ENCODE measurements at regions not wholly inside any gene's neighbourhood (a gene's known extent, or its start where the extent isn't known, plus 50 kb on each side); places are given as distances from the start of the nearest gene placed in this dataset.

GRCh38 chr9:31302620-31303418, 1081.6 kb upstream of the ACO1 start:
- TF ChIP-seq CTCF (IDR thresholded peaks at IDR 0.05; ENCODE audit: low read depth, low read length, poor library complexity, severe bottlenecking): no peak
- no peak for TF ChIP-seq EZH2phosphoT487 (IDR thresholded peaks at IDR 0.05; ENCODE audit: borderline replicate concordance, low read length)
- no peak overlapping the region for H3K4me2 ChIP-seq (ENCODE audit: low read length)
- no peaks in the 10 kb centered on the region for H3F3A ChIP-seq (ENCODE audit: control insufficient read depth, insufficient read depth)
- no peaks in the 10 kb centered on the region for H3K4me1 ChIP-seq (ENCODE audit: control insufficient read depth, low read length)
- no peak overlapping the region for H3K4me3 ChIP-seq (ENCODE audit: low read length)
- H3K27ac ChIP-seq (ENCODE audit: low read depth, low read length): no peak overlapping the region
- H3K27me3 ChIP-seq (ENCODE audit: control insufficient read depth, low read length): no peaks in the 10 kb centered on the region
- no peaks in the 10 kb centered on the region for H3K9me3 ChIP-seq (ENCODE audit: control insufficient read depth, insufficient read depth, low read length)
- no peaks in the 10 kb centered on the region for H3K9me2 ChIP-seq (replicated peaks; ENCODE audit: control insufficient read depth, low read length)
- no peaks in the 10 kb centered on the region for H4K20me1 ChIP-seq (ENCODE audit: control insufficient read depth, insufficient read depth, low read depth, low read length)
- H3K79me2 ChIP-seq (ENCODE audit: control insufficient read depth, low read length): no peaks in the 10 kb centered on the region
- H3K36me3 ChIP-seq (ENCODE audit: control insufficient read depth, low read length): no peaks in the 10 kb centered on the region

- H3K36me3 ChIP-seq (ENCODE audit: control insufficient read depth, low read length): no peaks in the 10 kb centered on the region
- no peaks in the 10 kb centered on the region for H3K79me2 ChIP-seq (ENCODE audit: control insufficient read depth, low read length)
- no peaks in the 10 kb centered on the region for H3K9me3 ChIP-seq (ENCODE audit: control insufficient read depth, insufficient read depth, low read length)
- no peaks in the 10 kb centered on the region for H3K27me3 ChIP-seq (ENCODE audit: control insufficient read depth, low read length)
- no peaks in the 10 kb centered on the region for H4K20me1 ChIP-seq (ENCODE audit: control insufficient read depth, insufficient read depth, low read depth, low read length)
- H3K9me2 ChIP-seq (replicated peaks; ENCODE audit: control insufficient read depth, low read length): no peaks in the 10 kb centered on the region
- no peak overlapping the region for H3K4me2 ChIP-seq (ENCODE audit: low read length)
- H3F3A ChIP-seq (ENCODE audit: control insufficient read depth, insufficient read depth): no peaks in the 10 kb centered on the region
- no peak overlapping the region for H3K4me3 ChIP-seq (ENCODE audit: low read length)
- TF ChIP-seq EZH2phosphoT487 (IDR thresholded peaks at IDR 0.05; ENCODE audit: borderline replicate concordance, low read length) (no peak), CTCF (IDR thresholded peaks at IDR 0.05; ENCODE audit: low read depth, low read length, poor library complexity, severe bottlenecking) (no peak)
- H3K27ac ChIP-seq (ENCODE audit: low read depth, low read length): no peak overlapping the region
- H3K4me1 ChIP-seq (ENCODE audit: control insufficient read depth, low read length): no peaks in the 10 kb centered on the region
These were observed 1079.9 kb upstream of the ACO1 start for GRCh38 chr9:31304576-31304975.

GRCh38 chr9:31314241-31314640, 1070.2 kb upstream of the ACO1 start:
- Histone ChIP-seq H3K4me3 (ENCODE audit: low read length) (no peak overlapping the region), H3K9me2 (replicated peaks; ENCODE audit: control insufficient read depth, low read length) (no peaks in the 10 kb centered on the region), H3K79me2 (ENCODE audit: control insufficient read depth, low read length) (no peaks in the 10 kb centered on the region), H3F3A (ENCODE audit: control insufficient read depth, insufficient read depth) (no peaks in the 10 kb centered on the region), H3K27me3 (ENCODE audit: control insufficient read depth, low read length) (no peaks in the 10 kb centered on the region), H3K27ac (ENCODE audit: low read depth, low read length) (no peak overlapping the region), H3K4me1 (ENCODE audit: control insufficient read depth, low read length) (no peaks in the 10 kb centered on the region), H4K20me1 (ENCODE audit: control insufficient read depth, insufficient read depth, low read depth, low read length) (no peaks in the 10 kb centered on the region), H3K4me2 (ENCODE audit: low read length) (no peak overlapping the region), H3K36me3 (ENCODE audit: control insufficient read depth, low read length) (no peaks in the 10 kb centered on the region), H3K9me3 (ENCODE audit: control insufficient read depth, insufficient read depth, low read length) (no peaks in the 10 kb centered on the region)
- TF ChIP-seq CTCF (IDR thresholded peaks at IDR 0.05; ENCODE audit: low read depth, low read length, poor library complexity, severe bottlenecking): no peak
- TF ChIP-seq EZH2phosphoT487 (IDR thresholded peaks at IDR 0.05; ENCODE audit: borderline replicate concordance, low read length): no peak

Measured in DOHH2 (cell line).